ENCODE measurements at regions not wholly inside any gene's neighbourhood (a gene's known extent, or its start where the extent isn't known, plus 50 kb on each side); places are given as distances from the start of the nearest gene placed in this dataset.

GRCh38 chr5:103962023-103962422 lies 399.4 kb upstream of the NUDT12 start:
- Histone ChIP-seq H3K9me2 (ENCODE audit: insufficient read depth) (no peaks in the 10 kb centered on the region; the same call in 1 of the 2 replicates), H3K9ac (ENCODE audit: low read length) (no peak overlapping the region), H3K9me3 (ENCODE audit: control insufficient read depth in 1 of 2, insufficient read depth in 1 of 2, low read depth in 1 of 2, low read length in 2 of 2) (no peaks in the 10 kb centered on the region), H3K27me3 (ENCODE audit: insufficient read depth, low read length) (no peaks in the 10 kb centered on the region), H3K27ac (ENCODE audit: low read depth, low read length) (no peak overlapping the region), H3K4me3 (replicated peaks in 1 of 2; ENCODE audit: low read depth in 1 of 2, low read length in 2 of 2) (no peak overlapping the region), H4K20me1 (ENCODE audit: insufficient read depth) (no peaks in the 10 kb centered on the region), H3K4me2 (ENCODE audit: low read length) (no peak overlapping the region), H3K79me2 (ENCODE audit: insufficient read depth, low read length) (no peaks in the 10 kb centered on the region), H2AFZ (ENCODE audit: low read depth, low read length, poor library complexity, severe bottlenecking) (no peak overlapping the region), H3K36me3 (ENCODE audit: control insufficient read depth in 1 of 2, insufficient read depth in 2 of 2, low read length in 2 of 2) (no peaks in the 10 kb centered on the region), H3K4me1 (ENCODE audit: control insufficient read depth in 1 of 2, insufficient read depth in 2 of 2, low read length in 2 of 2) (no peaks in the 10 kb centered on the region)
- BruUV-seq (replicated peaks): no TSS peak
- DNase-seq (ENCODE audit: low read depth, low spot score) (no peak), ATAC-seq (no peak)
- RAD21 ChIA-PET (ENCODE audit: low non-redundant PET in 1 of 2, low total read pairs in 2 of 2, uncharacterized antibody in 2 of 2, unreplicated experiment in 2 of 2): no interaction called here
- intact Hi-C loops (cut with micrococcal nuclease): no loop called here
- POLR2A ChIA-PET: no interaction called here
- CTCF ChIA-PET: no interaction called here
- TF ChIP-seq EGR1 (IDR thresholded peaks at IDR 0.05; ENCODE audit: low read depth): no peak
- TF ChIP-seq ZNF274 (IDR thresholded peaks at IDR 0.05; ENCODE audit: low read depth, low read length): no peak
- TF ChIP-seq SRF (IDR thresholded peaks at IDR 0.05; ENCODE audit: low read depth): no peak
- TF ChIP-seq ATF3 (IDR thresholded peaks at IDR 0.05): no peak
- TF ChIP-seq POLR2A (IDR thresholded peaks at IDR 0.05; ENCODE audit: borderline replicate concordance, extremely low read depth, insufficient read depth, insufficient read length): no peak
- TF ChIP-seq CBX3 (IDR thresholded peaks at IDR 0.05; ENCODE audit: low read depth): no peak
- TF ChIP-seq CTCF (IDR thresholded peaks at IDR 0.05 in 2 of 3, conservative IDR thresholded peaks at IDR 0.05 in 1 of 3; ENCODE audit: borderline replicate concordance in 1 of 3, insufficient read depth in 1 of 3, low read depth in 2 of 3, low read length in 2 of 3): no peak
- TF ChIP-seq JUND (IDR thresholded peaks at IDR 0.05): no peak
- TF ChIP-seq FOSL1 (IDR thresholded peaks at IDR 0.05; ENCODE audit: low read depth): no peak
- TF ChIP-seq ELF1 (IDR thresholded peaks at IDR 0.05; ENCODE audit: borderline replicate concordance, low read depth): no peak
- TF ChIP-seq ZBTB33 (IDR thresholded peaks at IDR 0.05; ENCODE audit: extremely low read depth, insufficient replicate concordance, low read length): no peak
- TF ChIP-seq EZH2phosphoT487 (IDR thresholded peaks at IDR 0.05; ENCODE audit: borderline replicate concordance): no peak
- TF ChIP-seq REST (IDR thresholded peaks at IDR 0.05; ENCODE audit: low read depth): no peak
- no peak for TF ChIP-seq SP1 (IDR thresholded peaks at IDR 0.05; ENCODE audit: low read depth)
- TF ChIP-seq EZH2 (IDR thresholded peaks at IDR 0.05): no peak
- no peak for TF ChIP-seq YY1 (IDR thresholded peaks at IDR 0.05; ENCODE audit: extremely low read depth, insufficient replicate concordance, low read depth, low read length)
- TF ChIP-seq MAX (IDR thresholded peaks at IDR 0.05): no peak
- TF ChIP-seq CEBPB (IDR thresholded peaks at IDR 0.05; ENCODE audit: low read depth): no peak
- no peak for TF ChIP-seq RAD21 (IDR thresholded peaks at IDR 0.05; ENCODE audit: low read depth)
- no peak for TF ChIP-seq POLR2AphosphoS5 (IDR thresholded peaks at IDR 0.05; ENCODE audit: low read depth, low read length)

Measured in HCT116 (cell line).